ENCODE measurements at regions not wholly inside any gene's neighbourhood (a gene's known extent, or its start where the extent isn't known, plus 50 kb on each side); places are given as distances from the start of the nearest gene placed in this dataset.

DNA sequence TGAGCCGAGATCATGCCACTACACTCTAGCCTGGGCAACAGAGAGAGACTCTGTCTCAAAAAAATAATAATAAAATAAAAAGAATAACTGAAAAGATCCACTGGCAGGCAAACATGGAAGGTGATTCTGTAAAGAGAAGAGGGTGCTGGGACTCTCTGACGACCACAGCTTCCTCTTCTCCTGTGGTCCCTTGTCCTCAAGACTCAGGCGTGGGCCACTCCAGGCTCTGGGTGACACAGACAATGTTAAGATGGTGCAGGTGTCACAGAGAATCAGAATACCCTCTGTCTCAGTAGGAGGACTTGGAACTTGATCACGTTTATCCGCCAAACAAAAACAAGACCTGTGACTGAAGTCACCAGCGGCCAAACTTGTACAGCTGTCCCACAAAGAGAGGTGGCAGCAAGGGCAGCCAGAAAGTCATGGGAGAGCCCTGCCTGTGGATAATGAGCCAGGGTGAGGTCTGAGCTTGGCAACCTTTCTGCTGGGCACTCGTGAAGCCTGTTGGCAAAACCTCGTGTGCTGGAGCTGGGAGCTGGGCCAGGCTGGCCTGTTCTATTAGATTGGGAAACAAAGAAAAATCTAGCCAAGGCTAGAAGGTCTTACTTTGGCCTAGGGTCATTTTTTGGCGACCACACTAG, 76.4 kb upstream of the ITGA6 start:
- DNase-seq (ENCODE audit: low read depth in 2 of 3, low spot score in 1 of 3), result no peak

DNA sequence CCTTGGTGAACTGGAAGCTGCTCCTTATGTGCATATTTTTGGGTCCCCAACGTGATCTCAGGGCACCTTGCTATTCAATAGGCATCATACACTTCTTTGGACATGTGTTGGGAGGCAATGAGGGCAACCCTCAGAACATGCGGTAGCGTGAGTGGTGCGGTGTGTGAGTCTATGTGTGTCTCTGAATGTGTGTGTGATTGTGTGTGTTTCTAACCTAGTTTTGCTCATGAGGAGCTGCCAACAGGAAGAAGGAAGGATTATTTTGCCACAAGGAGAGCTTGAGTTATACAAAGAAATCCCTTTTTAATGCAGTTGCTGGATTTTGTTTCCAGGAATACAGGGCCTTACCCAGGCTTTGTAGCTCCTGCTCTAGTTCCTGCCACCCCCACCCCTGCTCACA, 75.8 kb upstream of the ITGA6 start:
- DNase-seq (ENCODE audit: low read depth in 2 of 3, low spot score in 1 of 3), result no peak

DNA sequence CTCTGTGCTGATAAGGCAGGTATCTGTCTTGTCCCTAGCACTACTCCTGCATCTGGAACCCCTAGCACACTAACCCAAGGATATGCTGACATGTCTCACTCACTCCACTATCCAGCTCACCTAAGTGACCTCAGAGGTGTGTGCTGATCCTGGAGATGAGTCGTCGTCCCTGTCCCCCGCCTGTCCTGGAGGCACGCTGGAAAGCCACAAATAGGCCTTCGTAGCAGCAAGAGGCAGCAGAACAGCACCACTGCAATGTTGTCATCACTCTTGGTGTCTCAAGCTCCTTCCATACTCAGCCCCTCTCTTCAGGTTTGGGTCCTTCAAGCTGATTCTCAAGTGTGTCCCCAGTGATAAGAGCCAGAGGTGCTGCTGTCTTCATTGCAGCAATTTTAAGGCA, 73.0 kb upstream of the ITGA6 start:
- no peak for DNase-seq (ENCODE audit: low read depth in 2 of 3, low spot score in 1 of 3)

DNA sequence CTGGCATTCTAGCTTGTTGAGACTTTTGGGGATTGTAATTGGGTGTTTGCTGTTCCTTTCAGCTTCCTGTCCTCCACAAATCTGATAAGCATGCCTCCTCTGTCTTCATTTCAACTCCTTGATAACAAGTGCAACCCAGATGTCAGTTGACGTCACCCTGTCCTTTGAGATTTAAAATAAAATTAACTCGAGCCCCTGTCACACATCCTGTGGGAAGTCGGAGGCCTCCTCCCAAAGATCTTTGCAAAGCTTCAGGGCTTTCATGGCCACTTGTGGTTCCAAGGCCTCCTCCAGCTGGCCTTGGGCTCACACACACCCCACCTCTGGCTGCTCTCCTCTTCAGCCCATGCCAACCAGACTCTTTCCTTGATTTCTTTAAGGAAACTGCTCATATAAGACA, 69.9 kb upstream of the ITGA6 start:
- DNase-seq (ENCODE audit: low read depth in 2 of 3, low spot score in 1 of 3), result no peak

DNA sequence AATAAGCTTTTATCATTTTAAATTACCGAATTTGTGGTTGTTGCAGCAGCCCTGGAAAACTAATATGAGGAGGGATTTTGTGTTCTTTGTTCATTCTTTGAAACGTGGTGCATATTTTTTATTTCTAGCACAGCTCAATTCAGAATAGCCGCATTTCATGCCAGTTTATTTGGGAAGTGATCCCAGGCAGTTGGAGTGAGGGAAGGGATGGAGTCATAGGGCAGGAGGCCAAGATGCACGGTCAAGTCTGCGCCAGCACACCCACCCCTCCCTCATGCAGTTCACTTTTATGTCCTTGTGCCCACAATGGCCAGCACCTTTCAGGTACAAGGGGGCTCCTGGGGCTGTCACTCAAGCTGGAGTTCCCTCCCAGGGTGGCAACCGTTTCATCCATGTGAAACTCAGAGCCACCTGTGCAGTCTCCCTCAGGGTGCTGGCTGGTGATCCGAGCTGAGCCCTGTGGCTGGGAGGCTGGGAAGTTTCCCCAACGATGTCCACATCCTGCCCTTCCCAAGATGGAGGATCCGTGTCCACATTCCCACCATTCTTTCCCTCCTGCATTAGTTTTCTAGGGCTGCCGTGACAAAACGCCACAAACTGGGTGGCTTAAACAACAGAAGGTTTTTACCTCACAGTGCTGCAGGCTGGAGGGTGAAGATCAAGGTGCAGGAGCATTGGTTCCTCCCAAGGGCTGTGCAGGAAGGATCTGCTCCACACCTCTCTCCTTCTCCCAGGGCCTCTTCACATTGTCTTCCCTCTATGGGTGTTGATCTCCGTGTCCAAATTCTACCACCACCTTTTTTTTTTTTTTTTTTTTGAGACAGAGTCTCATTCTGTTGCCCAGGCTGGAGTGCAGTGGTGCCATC, 68.5 kb upstream of the ITGA6 start:
- no peak for DNase-seq (ENCODE audit: low read depth in 2 of 3, low spot score in 1 of 3)

DNA sequence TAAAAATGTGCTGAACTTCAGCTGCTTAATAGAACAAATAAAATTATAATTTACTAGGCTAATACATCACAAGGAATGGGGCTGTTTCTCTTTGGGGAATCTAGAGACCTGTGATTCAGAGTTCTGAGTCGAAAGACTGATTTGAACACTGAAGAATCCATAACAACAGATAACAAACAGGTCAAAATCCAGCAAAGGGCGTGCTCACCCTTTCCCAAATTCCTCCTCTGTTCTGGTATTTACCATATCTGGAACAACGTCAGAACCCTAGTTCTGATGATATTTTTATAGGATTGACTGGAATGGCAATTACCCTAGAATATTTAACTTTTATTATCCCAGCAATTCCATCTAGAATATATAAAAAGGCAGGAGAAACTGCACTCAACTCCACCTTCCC, 66.0 kb upstream of the ITGA6 start:
- no peak for DNase-seq (ENCODE audit: low read depth in 2 of 3, low spot score in 1 of 3)

DNA sequence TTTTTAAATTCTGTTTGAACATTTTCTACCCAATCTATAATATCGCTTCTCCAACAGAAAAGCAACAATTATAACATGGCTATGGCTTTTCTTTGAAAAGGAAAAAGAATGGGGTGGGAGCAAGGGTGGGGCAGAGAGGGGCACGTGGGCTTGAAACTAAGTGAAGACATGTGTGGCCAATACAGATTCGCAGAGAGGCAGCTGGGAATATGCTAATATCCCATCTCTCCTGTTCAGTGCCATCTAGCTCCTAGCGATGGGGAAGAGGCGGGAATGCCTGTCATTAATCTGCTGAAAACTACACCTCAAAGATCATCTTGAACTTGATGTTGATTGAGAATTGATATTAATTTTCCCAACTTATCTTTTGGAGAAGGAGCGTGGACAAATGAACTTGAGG, 65.5 kb upstream of the ITGA6 start:
- DNase-seq (ENCODE audit: low read depth in 2 of 3, low spot score in 1 of 3), result no peak

DNA sequence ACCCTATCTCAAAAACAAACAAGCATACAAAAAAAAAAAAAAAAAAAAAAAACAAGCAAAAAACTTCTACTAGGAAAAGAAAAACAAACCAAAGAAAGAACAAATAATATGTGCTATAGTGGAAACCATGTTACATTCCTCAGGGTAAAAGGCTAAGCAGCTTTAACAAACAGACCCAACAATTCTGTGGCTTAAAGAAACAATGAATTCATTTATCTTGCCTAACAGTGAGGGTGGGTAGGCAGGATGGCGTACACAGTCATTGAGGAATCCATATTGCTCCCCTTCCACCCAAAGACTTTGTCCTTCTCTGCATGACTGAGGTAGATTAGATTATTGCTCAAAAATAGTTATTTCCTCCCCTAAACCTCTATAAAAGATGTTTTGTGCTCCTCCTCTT, 63.1 kb upstream of the ITGA6 start:
- no peak for DNase-seq (ENCODE audit: low read depth in 2 of 3, low spot score in 1 of 3)

DNA sequence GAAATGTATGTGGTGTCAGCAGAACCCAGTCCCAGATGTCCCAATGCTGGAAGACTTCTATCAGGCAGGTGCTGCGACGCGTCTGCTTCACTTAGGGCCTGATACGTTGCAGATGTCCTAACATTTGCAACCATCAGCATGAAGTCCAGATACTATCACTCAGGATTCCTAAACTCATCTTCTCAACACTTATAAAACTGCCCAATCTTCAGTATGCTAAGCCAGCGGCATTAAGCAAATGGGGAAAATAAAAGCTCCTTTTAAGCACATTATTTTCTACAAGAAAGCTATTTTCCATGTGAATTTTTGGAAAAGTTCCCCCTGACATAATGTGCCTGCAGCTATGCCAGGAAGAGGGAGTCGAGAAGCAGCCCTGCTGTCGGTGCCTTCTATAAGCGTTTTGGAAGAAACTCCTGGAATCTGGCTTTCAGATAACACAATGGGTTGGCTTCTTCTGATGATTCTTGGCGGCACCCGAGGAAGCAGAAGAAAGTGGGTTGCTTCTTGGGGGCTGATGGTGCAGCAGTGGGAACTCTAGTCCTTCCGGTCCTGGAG, 60.7 kb upstream of the ITGA6 start:
- no peak for DNase-seq (ENCODE audit: low read depth in 2 of 3, low spot score in 1 of 3)

DNA sequence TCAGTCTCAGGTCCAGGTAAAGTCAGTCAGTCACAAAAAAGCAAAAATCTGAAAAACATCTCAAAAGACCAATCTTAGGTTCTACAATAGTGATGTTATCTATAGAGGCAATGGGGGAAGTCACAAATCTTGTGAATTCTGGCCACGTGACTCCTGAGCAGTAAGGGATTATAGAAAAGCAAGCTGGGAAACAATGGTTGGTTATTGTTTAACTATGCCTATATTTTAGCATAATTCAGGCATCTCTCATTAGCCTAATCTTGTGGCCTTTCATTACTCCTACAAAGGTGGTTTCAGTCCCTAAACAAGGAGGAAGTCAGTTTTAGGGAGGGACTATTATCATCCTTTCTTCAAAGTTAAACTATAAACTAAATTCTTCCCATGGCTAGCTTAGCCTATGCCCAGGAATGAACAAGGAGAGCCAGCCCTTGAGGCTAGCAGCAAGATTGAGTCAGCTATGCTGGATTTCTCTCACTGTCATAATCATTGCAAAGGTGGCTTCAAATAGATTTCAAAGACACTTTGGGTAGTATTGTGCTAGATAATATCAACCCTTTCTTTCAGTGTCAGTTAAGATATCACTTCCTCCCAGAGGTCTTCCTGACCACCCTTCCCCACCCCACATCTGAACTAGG, 56.4 kb upstream of the ITGA6 start:
- DNase-seq (ENCODE audit: low read depth in 2 of 3, low spot score in 1 of 3), result no peak

DNA sequence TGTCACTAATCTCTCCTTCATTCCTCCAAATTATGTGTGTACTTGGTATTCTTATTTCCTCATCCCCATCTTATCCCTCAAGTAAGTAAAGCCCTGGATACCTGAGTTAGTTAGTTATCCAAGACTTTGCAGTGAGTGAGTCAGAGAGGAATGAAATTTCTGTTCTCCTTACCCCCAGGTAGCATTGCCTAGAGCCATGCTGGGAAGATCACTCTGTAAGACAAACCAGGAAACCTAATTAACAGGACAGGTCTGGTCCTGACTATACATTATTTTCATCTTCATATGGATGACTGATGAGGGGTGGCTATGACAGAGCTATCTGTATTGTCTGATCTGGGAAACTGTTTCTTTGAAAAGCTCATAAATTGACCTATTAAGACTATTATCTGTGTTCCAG, 55.0 kb upstream of the ITGA6 start:
- no peak for DNase-seq (ENCODE audit: low read depth in 2 of 3, low spot score in 1 of 3)

DNA sequence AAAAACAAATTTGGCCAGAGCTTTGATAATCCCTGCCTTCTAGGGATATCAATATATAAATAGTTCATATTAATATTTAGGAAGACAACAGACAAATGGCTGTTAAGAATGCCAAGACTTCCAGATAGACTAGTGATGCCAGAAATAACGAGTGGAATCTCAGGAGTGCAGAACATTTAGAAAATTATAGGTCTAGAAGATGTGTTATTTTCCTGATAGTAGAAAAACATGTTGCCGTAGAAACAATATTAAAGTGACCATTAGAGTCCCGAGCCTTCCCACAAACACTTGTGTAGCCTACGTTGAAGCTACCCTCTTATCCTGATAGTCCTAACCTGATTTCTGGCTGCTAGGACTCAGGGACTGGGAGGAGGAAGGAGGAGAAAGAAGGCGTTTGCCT, 54.3 kb upstream of the ITGA6 start:
- no peak for DNase-seq (ENCODE audit: low read depth in 2 of 3, low spot score in 1 of 3)

DNA sequence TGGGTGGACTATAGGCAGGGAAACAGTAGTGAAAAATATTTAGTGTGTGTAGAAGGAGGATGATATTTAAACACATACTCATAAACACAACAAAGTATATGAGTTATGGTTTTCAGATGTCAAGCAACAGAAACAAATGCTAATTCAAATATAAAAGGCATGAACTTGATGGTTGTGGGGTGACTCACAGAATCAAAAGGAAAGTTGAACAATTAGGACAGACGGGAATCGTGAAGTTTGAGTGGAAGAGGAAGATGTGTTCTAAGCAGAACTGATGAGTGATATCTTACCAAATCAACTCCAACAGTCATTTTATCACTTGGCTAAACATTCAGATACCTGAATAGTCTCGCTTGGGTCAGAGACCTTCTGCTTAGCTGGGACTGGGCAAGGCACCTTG, 53.6 kb upstream of the ITGA6 start:
- no peak for DNase-seq (ENCODE audit: low read depth in 2 of 3, low spot score in 1 of 3)

DNA sequence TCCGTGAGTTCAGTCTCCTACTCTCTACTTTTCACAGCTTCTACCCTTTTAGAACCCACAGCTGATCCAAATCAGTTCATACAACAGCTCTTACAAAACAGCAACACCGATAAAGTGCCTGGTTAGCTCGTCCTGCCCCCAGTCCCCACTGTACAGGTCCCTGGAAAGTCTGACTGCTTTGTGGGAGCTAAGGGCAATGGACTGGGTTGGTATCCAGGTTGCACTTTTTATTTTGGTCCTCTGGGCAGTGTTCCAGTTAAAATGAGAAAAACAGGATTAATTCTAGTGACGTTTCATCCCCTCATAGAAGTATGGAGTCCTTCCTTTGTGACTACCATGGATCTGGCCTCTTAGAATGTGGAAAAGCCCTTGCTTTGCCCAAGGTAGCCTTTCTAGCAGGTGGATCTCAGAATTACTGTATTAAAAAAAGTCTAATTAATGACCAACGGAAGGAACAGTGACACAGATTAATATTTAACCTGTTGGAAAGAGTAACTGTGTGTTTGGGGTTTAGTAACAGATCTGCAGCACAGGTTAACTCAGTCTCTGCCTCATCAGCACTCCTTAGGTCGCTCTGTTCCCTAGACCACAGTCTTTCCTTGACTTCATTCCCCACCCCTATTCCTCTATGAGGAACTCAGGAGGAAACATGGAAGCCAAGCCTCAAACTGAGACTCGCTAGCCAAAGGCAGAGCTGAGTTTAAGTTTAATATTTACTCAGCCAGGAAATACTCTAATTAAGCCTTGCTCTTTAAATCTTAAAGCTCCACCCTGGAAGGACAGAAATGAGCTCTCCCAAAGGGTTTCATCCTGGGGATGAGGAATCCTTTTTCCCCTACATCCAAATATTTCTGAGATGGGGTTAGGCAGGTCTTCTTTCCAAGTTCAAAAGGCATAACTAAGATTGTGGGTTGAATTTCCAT, 52.8 kb upstream of the ITGA6 start:
- no peak for DNase-seq (ENCODE audit: low read depth in 2 of 3, low spot score in 1 of 3)

DNA sequence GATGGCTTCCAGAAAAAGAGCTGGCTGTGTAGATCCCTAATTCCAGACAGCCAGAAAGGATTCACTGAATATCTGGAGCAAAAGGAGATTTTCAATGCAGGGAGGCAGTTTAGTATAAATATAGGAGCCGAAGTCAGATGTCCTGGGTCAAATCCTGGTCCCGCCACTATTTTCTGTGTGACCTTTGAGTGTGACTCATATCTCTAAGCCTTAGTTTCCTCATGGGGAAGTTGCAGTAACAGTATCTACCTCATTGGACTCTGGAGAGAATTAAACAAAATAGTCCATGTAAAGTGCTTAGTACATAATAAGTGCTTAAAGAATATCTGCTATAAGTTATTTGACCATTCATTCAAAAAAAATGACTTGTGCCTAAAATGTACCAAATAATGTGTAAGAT, 52.1 kb upstream of the ITGA6 start:
- DNase-seq (ENCODE audit: low read depth in 2 of 3, low spot score in 1 of 3), result no peak

DNA sequence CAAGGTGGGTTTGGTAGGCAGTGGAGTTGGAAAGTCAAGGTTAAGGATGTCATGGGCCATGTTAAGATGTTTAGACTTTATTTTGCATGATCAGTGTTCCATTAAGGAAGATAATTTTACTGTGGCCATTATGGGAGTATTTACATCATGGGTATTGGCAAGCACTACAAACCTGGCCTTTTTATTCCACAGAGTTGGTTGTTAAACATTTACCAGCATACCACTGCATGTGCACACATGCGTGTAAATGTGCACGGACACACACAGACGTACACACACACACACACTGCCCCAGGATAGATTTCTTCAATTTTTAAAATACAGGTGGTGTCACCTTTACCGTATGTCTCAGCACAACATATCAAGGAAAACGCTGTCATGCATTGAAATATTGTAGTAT, 51.4 kb upstream of the ITGA6 start:
- DNase-seq (ENCODE audit: low read depth in 2 of 3, low spot score in 1 of 3), result no peak

DNA sequence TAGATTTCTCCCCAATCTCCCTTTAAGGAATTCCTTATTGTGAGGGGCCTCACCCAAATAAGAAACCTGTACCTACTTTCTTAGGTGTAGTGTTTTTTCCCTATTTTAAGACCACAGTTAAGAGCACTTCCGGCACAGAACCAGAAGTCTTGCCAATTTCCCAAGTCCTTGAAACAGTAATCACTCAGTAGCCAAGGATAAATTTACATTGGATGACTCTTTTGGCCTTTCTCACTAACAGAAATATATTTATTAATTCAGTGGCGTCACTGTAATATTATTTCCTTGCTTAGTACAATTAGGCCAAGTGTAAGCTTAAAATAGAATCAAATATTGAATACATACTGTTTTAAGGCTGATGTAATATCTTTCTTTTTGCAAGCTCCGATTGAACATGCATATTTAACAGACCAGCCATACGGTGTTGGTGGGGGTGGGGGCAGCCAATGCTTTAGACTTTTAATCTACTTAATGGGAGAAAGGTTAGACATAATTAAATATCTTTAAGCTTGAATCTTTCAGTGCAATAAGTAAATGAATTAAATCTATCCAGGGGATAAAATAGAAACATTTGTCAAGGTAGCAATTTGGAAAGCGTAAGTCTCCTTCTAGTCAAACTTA, 50.8 kb upstream of the ITGA6 start:
- DNase-seq (ENCODE audit: low read depth in 2 of 3, low spot score in 1 of 3), result no peak

DNA sequence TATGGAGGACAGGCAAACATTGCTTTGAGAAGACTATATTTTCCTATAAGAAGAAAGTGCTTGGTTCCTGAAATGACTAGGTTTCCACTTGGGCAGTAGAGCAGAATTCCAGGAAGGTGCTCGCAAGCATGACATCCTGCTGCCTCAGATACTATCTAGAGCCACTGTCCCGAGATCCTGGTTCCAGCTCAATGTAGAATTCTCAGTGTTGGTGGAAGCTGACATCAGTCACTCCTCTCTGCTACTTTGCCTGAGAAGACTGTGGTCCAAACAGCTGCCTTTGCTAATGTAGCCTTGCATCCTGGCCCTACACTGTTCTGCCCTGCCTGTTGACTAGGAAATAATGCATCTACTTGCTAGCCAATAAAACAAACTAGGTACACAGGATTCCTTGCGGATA, 50.0 kb upstream of the ITGA6 start:
- DNase-seq (ENCODE audit: low read depth in 2 of 3, low spot score in 1 of 3), result no peak

Measured in stimulated activated CD4-positive, alpha-beta T cell treated with anti-CD3 and anti-CD28 coated beads, Interleukin-12 subunit alpha, Interleukin-12 subunit beta, amount 100 ng/mL, for 48 hours (primary cell).